ENCODE measurements at regions not wholly inside any gene's neighbourhood (a gene's known extent, or its start where the extent isn't known, plus 50 kb on each side); places are given as distances from the start of the nearest gene placed in this dataset.

DNA sequence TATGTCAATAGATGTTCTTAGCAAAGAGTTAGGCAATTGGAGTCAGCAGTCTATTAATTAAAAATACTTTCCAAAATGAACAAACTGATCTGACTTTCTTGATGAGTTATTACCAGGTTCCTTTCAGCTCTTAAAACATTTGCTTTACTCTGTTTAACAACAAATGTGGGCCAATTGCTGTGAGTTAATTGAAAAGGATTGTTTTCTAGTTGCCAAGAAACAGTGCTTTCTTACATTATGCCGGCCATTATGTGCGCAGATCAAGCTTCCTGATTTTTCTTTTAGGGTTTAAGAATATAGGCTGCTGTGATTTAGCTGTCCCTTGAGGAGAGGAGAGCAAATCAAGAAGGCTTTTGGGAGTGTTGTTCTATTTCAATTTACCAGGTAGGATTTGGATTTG lies 50.5 kb upstream of the ITPRID2 start:
- no peak for DNase-seq
